ENCODE measurements at regions not wholly inside any gene's neighbourhood (a gene's known extent, or its start where the extent isn't known, plus 50 kb on each side); places are given as distances from the start of the nearest gene placed in this dataset.

DNA sequence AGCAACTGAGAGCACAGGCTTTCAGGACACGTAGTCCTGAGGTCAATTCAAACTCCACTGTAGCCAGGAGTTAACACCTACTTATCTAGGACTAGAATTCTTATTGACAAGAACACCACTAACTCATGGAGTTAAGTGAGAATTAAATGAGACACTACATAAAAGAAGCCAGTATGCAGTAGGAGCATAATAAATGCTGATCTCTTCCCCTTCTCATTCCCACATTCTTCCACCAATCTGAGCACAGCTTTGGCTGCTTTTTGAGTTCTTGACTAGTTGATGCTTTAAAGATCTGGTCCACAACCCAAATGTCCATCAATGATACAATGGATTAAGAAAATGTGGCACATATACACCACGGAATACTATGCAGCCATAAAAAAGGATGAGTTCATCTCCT lies 55.2 kb downstream of the TTC32 start:
- Histone ChIP-seq H3K4me3 (no peak overlapping the region), H3K36me3 (no peaks in the 10 kb centered on the region), H3K27me3 (no peaks in the 10 kb centered on the region), H3K27ac (no peak overlapping the region), H3K4me1 (no peaks in the 10 kb centered on the region), H3K9me3 (no peaks in the 10 kb centered on the region)
- WGBS, 2 donors (ENCODE audit: low coverage in 1 of 2), result 100% methylated on average over 2 of the region's 2 CpGs; no CpG with 5 or more reads in 1 of the 2 donors
- no peak for TF ChIP-seq POLR2A (IDR thresholded peaks at IDR 0.05)
- no peak for TF ChIP-seq EP300 (IDR thresholded peaks at IDR 0.05)
- no peak for TF ChIP-seq CTCF (IDR thresholded peaks at IDR 0.05)
- no peak for TF ChIP-seq POLR2AphosphoS5 (IDR thresholded peaks at IDR 0.05)
- no peak for ATAC-seq

GRCh38 chr2:19846030-19846429 lies 55.8 kb downstream of the TTC32 start:
- H3K4me1 ChIP-seq, result no peaks in the 10 kb centered on the region
- no peaks in the 10 kb centered on the region for H3K27me3 ChIP-seq
- TF ChIP-seq EP300 (IDR thresholded peaks at IDR 0.05), result no peak
- no peak for TF ChIP-seq POLR2A (IDR thresholded peaks at IDR 0.05)
- TF ChIP-seq POLR2AphosphoS5 (IDR thresholded peaks at IDR 0.05), result no peak
- no peak for TF ChIP-seq CTCF (IDR thresholded peaks at IDR 0.05)
- no peak overlapping the region for H3K27ac ChIP-seq
- WGBS, 2 donors (ENCODE audit: low coverage in 1 of 2), result 33 to 100% methylated on average over 1 of the region's 4 CpGs
- no peaks in the 10 kb centered on the region for H3K9me3 ChIP-seq
- H3K4me3 ChIP-seq, result no peak overlapping the region
- H3K36me3 ChIP-seq, result no peaks in the 10 kb centered on the region
- ATAC-seq, result no peak

- ATAC-seq, result no peak
- WGBS, 2 donors (ENCODE audit: low coverage in 1 of 2), result no CpG with 5 or more reads among the region's 5 CpGs
- no peak for TF ChIP-seq CTCF (IDR thresholded peaks at IDR 0.05)
- no peaks in the 10 kb centered on the region for H3K27me3 ChIP-seq
- H3K9me3 ChIP-seq, result no peaks in the 10 kb centered on the region
- H3K27ac ChIP-seq, result no peak overlapping the region
- no peaks in the 10 kb centered on the region for H3K36me3 ChIP-seq
- no peaks in the 10 kb centered on the region for H3K4me1 ChIP-seq
- H3K4me3 ChIP-seq, result no peak overlapping the region
Observed at GRCh38 chr2:19845323-19845920, 56.4 kb downstream of the TTC32 start.

- TF ChIP-seq CTCF (IDR thresholded peaks at IDR 0.05) (no peak), EP300 (IDR thresholded peaks at IDR 0.05) (no peak), POLR2A (IDR thresholded peaks at IDR 0.05) (no peak), POLR2AphosphoS5 (IDR thresholded peaks at IDR 0.05) (no peak)
- 72% methylated on average over 5 of the region's 5 CpGs; no CpG with 5 or more reads in 1 of the 2 donors for WGBS, 2 donors (ENCODE audit: low coverage in 1 of 2)
- no peaks in the 10 kb centered on the region for H3K27me3 ChIP-seq
- H3K9me3 ChIP-seq, result no peaks in the 10 kb centered on the region
- no peaks in the 10 kb centered on the region for H3K4me1 ChIP-seq
- no peak overlapping the region for H3K4me3 ChIP-seq
- no peak for ATAC-seq
- H3K27ac ChIP-seq, result no peak overlapping the region
- H3K36me3 ChIP-seq, result no peaks in the 10 kb centered on the region
Observed at GRCh38 chr2:19844750-19845149, 57.0 kb downstream of the TTC32 start.

GRCh38 chr2:19843992-19844515 lies 57.7 kb downstream of the TTC32 start:
- Histone ChIP-seq H3K27ac (no peak overlapping the region), H3K4me1 (no peaks in the 10 kb centered on the region), H3K4me3 (no peak overlapping the region), H3K9me3 (no peaks in the 10 kb centered on the region), H3K36me3 (no peaks in the 10 kb centered on the region), H3K27me3 (no peaks in the 10 kb centered on the region)
- ATAC-seq, result no peak
- 86% methylated on average over 1 of the region's 2 CpGs; no CpG with 5 or more reads in 1 of the 2 donors for WGBS, 2 donors (ENCODE audit: low coverage in 1 of 2)
- TF ChIP-seq EP300 (IDR thresholded peaks at IDR 0.05) (no peak), CTCF (IDR thresholded peaks at IDR 0.05) (no peak), POLR2AphosphoS5 (IDR thresholded peaks at IDR 0.05) (no peak), POLR2A (IDR thresholded peaks at IDR 0.05) (no peak)
